ENCODE measurements at regions not wholly inside any gene's neighbourhood (a gene's known extent, or its start where the extent isn't known, plus 50 kb on each side); places are given as distances from the start of the nearest gene placed in this dataset.

GRCh38 chr4:81758574-81759264 is 287.0 kb upstream of the RASGEF1B start:
- TF ChIP-seq L3MBTL2 (conservative IDR thresholded peaks at IDR 0.05) (no peak), LEF1 (IDR thresholded peaks at IDR 0.05; ENCODE audit: borderline replicate concordance) (no peak), ZNF384 (IDR thresholded peaks at IDR 0.05) (no peak), FOXK2 (IDR thresholded peaks at IDR 0.05) (no peak), SUZ12 (IDR thresholded peaks at IDR 0.05) (no peak), BHLHE40 (IDR thresholded peaks at IDR 0.05; ENCODE audit: borderline replicate concordance) (no peak), NFRKB (IDR thresholded peaks at IDR 0.05) (no peak), ELF4 (IDR thresholded peaks at IDR 0.05) (no peak)

All from HEK293T (cell line).